GM23338 (cell line): ENCODE measurements at regions not wholly inside any gene's neighbourhood (a gene's known extent, or its start where the extent isn't known, plus 50 kb on each side); places are given as distances from the start of the nearest gene placed in this dataset.

ENCODE experiments used
- CREB1 ChIP-seq: fragments of 250-450 bp; sonication (Bioruptor Pico); IDR thresholded peaks from 2 replicates; pipeline ENCODE4 v1.5.0; 2020; ENCODE audit warnings: low read depth, mild to moderate bottlenecking, moderate library complexity
- CTCF ChIP-seq, 2 experiments: fragments of 200-600 bp in 1 of 2; sonication (generic) in 1 of 2; conservative IDR thresholded peaks; 2 replicates each; pipeline versions ENCODE4 v1.5.1 to v1.6.1; 2016 to 2017; ENCODE audit warnings: antibody characterized with exemption in 2 of 2, low read depth in 2 of 2, mild to moderate bottlenecking in 2 of 2, moderate library complexity in 1 of 2
- ETS1 ChIP-seq: IDR thresholded peaks from 2 replicates; pipeline ENCODE4 v1.6.1; 2016; ENCODE audit warnings: antibody characterized with exemption
- EZH2 ChIP-seq: fragments of 200-600 bp; sonication (generic); IDR thresholded peaks from one replicate; pipeline ENCODE4 v1.8.0; 2017; ENCODE audit warnings: antibody characterized with exemption, mild to moderate bottlenecking, low read depth; ENCODE audit not compliant: unreplicated experiment
- EZH2phosphoT487 ChIP-seq: fragments of 200-600 bp; sonication (generic); IDR thresholded peaks from one replicate; pipeline ENCODE4 v1.8.1; 2018; ENCODE audit warnings: antibody characterized with exemption; ENCODE audit not compliant: unreplicated experiment
- JUNB ChIP-seq: IDR thresholded peaks from one replicate; pipeline ENCODE4 v1.6.1; 2016; ENCODE audit warnings: antibody characterized with exemption; ENCODE audit not compliant: unreplicated experiment
- NANOG ChIP-seq: IDR thresholded peaks from 2 replicates; pipeline ENCODE4 v1.6.1; 2016; ENCODE audit warnings: antibody characterized with exemption, borderline replicate concordance
- POLR2AphosphoS5 ChIP-seq: IDR thresholded peaks from 2 replicates; pipeline ENCODE4 v1.6.1; 2016; ENCODE audit warnings: antibody characterized with exemption, low read depth
- REST ChIP-seq: IDR thresholded peaks from one replicate; pipeline ENCODE4 v1.6.1; 2018; ENCODE audit warnings: antibody characterized with exemption; ENCODE audit not compliant: unreplicated experiment
- ZNF114 ChIP-seq: fragments of 250-450 bp; sonication (Bioruptor Pico); IDR thresholded peaks from 2 replicates; pipeline ENCODE4 v1.5.0; 2020; ENCODE audit warnings: mild to moderate bottlenecking, moderate library complexity
- ZNF331 ChIP-seq: fragments of 250-450 bp; sonication (Bioruptor Pico); IDR thresholded peaks from 2 replicates; pipeline ENCODE4 v1.5.0; 2020; ENCODE audit warnings: low read depth, mild to moderate bottlenecking, moderate library complexity
- ZNF462 ChIP-seq: fragments of 250-450 bp; sonication (Bioruptor Pico); IDR thresholded peaks from 2 replicates; pipeline ENCODE4 v1.5.0; 2020; ENCODE audit warnings: mild to moderate bottlenecking, moderate library complexity

GRCh38 chr1:172934417-172934762 lies 116.4 kb downstream of the TNFSF18 start:
- TF ChIP-seq CTCF (conservative IDR thresholded peaks at IDR 0.05; ENCODE audit: low read depth in 2 of 2) (no peak), POLR2AphosphoS5 (no peak), REST (no peak), EZH2 (no peak), EZH2phosphoT487 (no peak), NANOG (no peak), ETS1 (no peak), JUNB (no peak), ZNF114 (CRISPR knock-in tag) (no peak), CREB1 (CRISPR knock-in tag) (no peak), ZNF462 (CRISPR knock-in tag) (no peak), ZNF331 (no peak)
